SKM-1 treated with dmso at 0.1 percent for 144 hours (cell line): ENCODE measurements at regions not wholly inside any gene's neighbourhood (a gene's known extent, or its start where the extent isn't known, plus 50 kb on each side); places are given as distances from the start of the nearest gene placed in this dataset.
"Not testable (repeated sequence)": the region's sequence is repeated elsewhere in the genome, so short reads cannot be mapped to it uniquely, and the experiment has no call there.

Experiments
- DNase-seq: peaks from one replicate; lab custom pipeline; 2025; ENCODE audit not compliant: unreplicated experiment; lab: John Stamatoyannopoulos, UW

- DNase-seq: no peak
These were observed 290.5 kb upstream of the FBXO33 start for GRCh38 chr14:39722547-39723273.

GRCh38 chr14:39716987-39717570 lies 284.8 kb upstream of the FBXO33 start:
- DNase-seq: no peak

- DNase-seq: no peak
These were observed 280.2 kb upstream of the FBXO33 start for GRCh38 chr14:39712293-39712999.

- no peak for DNase-seq
These were observed 272.4 kb upstream of the FBXO33 start for GRCh38 chr14:39704594-39704993.

GRCh38 chr14:39694341-39694740 lies 262.1 kb upstream of the FBXO33 start:
- no peak for DNase-seq

- DNase-seq: no peak
These were observed 251.5 kb upstream of the FBXO33 start for GRCh38 chr14:39683691-39684260.

- no peak for DNase-seq
These were observed 250.3 kb upstream of the FBXO33 start for GRCh38 chr14:39682582-39682981.

- DNase-seq: no peak
These were observed 249.7 kb upstream of the FBXO33 start for GRCh38 chr14:39681782-39682399.

GRCh38 chr14:39680777-39681176 lies 248.5 kb upstream of the FBXO33 start:
- DNase-seq: no peak

- no peak for DNase-seq
These were observed 241.5 kb upstream of the FBXO33 start for GRCh38 chr14:39673734-39674133.

GRCh38 chr14:39673270-39673711 lies 241.1 kb upstream of the FBXO33 start:
- no peak for DNase-seq

GRCh38 chr14:39668449-39668848 lies 236.2 kb upstream of the FBXO33 start:
- DNase-seq: no peak

GRCh38 chr14:39666386-39666785 lies 234.2 kb upstream of the FBXO33 start:
- no peak for DNase-seq

GRCh38 chr14:39665075-39665475 lies 232.8 kb upstream of the FBXO33 start:
- no peak for DNase-seq

- DNase-seq: no peak
These were observed 232.4 kb upstream of the FBXO33 start for GRCh38 chr14:39664646-39665045.

GRCh38 chr14:39641224-39641623 lies 209.0 kb upstream of the FBXO33 start:
- no peak for DNase-seq

- DNase-seq: not testable (repeated sequence)
These were observed 206.8 kb upstream of the FBXO33 start for GRCh38 chr14:39639009-39639408.

- no peak for DNase-seq
These were observed 195.9 kb upstream of the FBXO33 start for GRCh38 chr14:39628087-39628486.

GRCh38 chr14:39626589-39627576 lies 194.7 kb upstream of the FBXO33 start:
- DNase-seq: no peak

- no peak for DNase-seq
These were observed 189.4 kb upstream of the FBXO33 start for GRCh38 chr14:39621678-39622077.
